ENCODE measurements at regions not wholly inside any gene's neighbourhood (a gene's known extent, or its start where the extent isn't known, plus 50 kb on each side); places are given as distances from the start of the nearest gene placed in this dataset.

GRCh38 chr13:76687467-76687866, 198.7 kb downstream of the KCTD12 start:
- Histone ChIP-seq H3K27me3 (no peaks in the 10 kb centered on the region), H3K4me1 (peaks cover 0 to 7% (median 0%) of the 10 kb centered on the region in 4 donors)
- DNase-seq (ENCODE audit: low spot score in 2 of 2), result no peak

GRCh38 chr13:76685938-76686337, 200.3 kb downstream of the KCTD12 start:
- WGBS, 2 donors, result 97% methylated on average over 5 of the region's 5 CpGs
- H3K36me3 ChIP-seq, result no peaks in the 10 kb centered on the region
- H3K9me3 ChIP-seq, result no peaks in the 10 kb centered on the region
- TF ChIP-seq POLR2A (IDR thresholded peaks at IDR 0.05), result no peak
- H3K4me3 ChIP-seq, result no peak overlapping the region
- H3K27me3 ChIP-seq, result no peaks in the 10 kb centered on the region
- no peak for DNase-seq (ENCODE audit: low spot score in 2 of 2)
- H3K4me1 ChIP-seq, result peaks cover 0 to 4% (median 0%) of the 10 kb centered on the region in 4 donors
- H3K27ac ChIP-seq, result no peak overlapping the region

More at GRCh38 chr13:76687467-76687866, 198.7 kb downstream of the KCTD12 start:
- no peaks in the 10 kb centered on the region for H3K36me3 ChIP-seq
- H3K9me3 ChIP-seq, result no peaks in the 10 kb centered on the region
- WGBS, 2 donors, result 69 to 77% methylated on average over 4 of the region's 4 CpGs
- TF ChIP-seq POLR2A (IDR thresholded peaks at IDR 0.05), result no peak
- TF ChIP-seq CTCF (IDR thresholded peaks at IDR 0.05), result no peak
- TF ChIP-seq EP300 (IDR thresholded peaks at IDR 0.05), result no peak
- no peak overlapping the region for H3K4me3 ChIP-seq
- H3K27ac ChIP-seq, result no peak overlapping the region

GRCh38 chr13:76684336-76684735, 201.9 kb downstream of the KCTD12 start:
- H3K27ac ChIP-seq, result no peak overlapping the region
- no peaks in the 10 kb centered on the region for H3K9me3 ChIP-seq
- no peak overlapping the region for H3K4me3 ChIP-seq
- WGBS, 2 donors, result 41 to 63% methylated on average over 1 of the region's 1 CpG
- H3K27me3 ChIP-seq, result no peaks in the 10 kb centered on the region
- peaks cover 0 to 4% (median 0%) of the 10 kb centered on the region in 4 donors for H3K4me1 ChIP-seq
- DNase-seq (ENCODE audit: low spot score in 2 of 2), result no peak
- H3K36me3 ChIP-seq, result no peaks in the 10 kb centered on the region
- TF ChIP-seq POLR2A (IDR thresholded peaks at IDR 0.05) (no peak), CTCF (IDR thresholded peaks at IDR 0.05) (no peak), EP300 (IDR thresholded peaks at IDR 0.05) (no peak)

- Histone ChIP-seq H3K27ac (no peak overlapping the region), H3K9me3 (no peaks in the 10 kb centered on the region), H3K36me3 (no peaks in the 10 kb centered on the region), H3K4me3 (no peak overlapping the region), H3K4me1 (peaks cover 0 to 4% (median 0%) of the 10 kb centered on the region in 4 donors), H3K27me3 (no peaks in the 10 kb centered on the region)
- TF ChIP-seq POLR2A (IDR thresholded peaks at IDR 0.05), result no peak
- no peak for TF ChIP-seq CTCF (IDR thresholded peaks at IDR 0.05)
- no peak for TF ChIP-seq EP300 (IDR thresholded peaks at IDR 0.05)
- no peak for DNase-seq (ENCODE audit: low spot score in 2 of 2)
- WGBS, 2 donors, result 59 to 68% methylated on average over 2 of the region's 2 CpGs
These were observed 202.4 kb downstream of the KCTD12 start for GRCh38 chr13:76683854-76684253.

GRCh38 chr13:76683168-76683567, 203.0 kb downstream of the KCTD12 start:
- no peak overlapping the region for H3K27ac ChIP-seq
- no peaks in the 10 kb centered on the region for H3K27me3 ChIP-seq
- H3K9me3 ChIP-seq, result no peaks in the 10 kb centered on the region
- peaks cover 0 to 4% (median 0%) of the 10 kb centered on the region in 4 donors for H3K4me1 ChIP-seq
- no peak overlapping the region for H3K4me3 ChIP-seq
- TF ChIP-seq CTCF (IDR thresholded peaks at IDR 0.05) (no peak), POLR2A (IDR thresholded peaks at IDR 0.05) (no peak), EP300 (IDR thresholded peaks at IDR 0.05) (no peak)
- WGBS, 2 donors, result 91 to 94% methylated on average over 2 of the region's 2 CpGs
- DNase-seq (ENCODE audit: low spot score in 2 of 2), result no peak
- H3K36me3 ChIP-seq, result no peaks in the 10 kb centered on the region

GRCh38 chr13:76680112-76680511, 206.1 kb downstream of the KCTD12 start:
- no peaks in the 10 kb centered on the region for H3K27me3 ChIP-seq
- whole genome bisulfite sequencing, 2 donors, result 85% methylated on average over 2 of the region's 2 CpGs

More at GRCh38 chr13:76680112-76680511, 206.1 kb downstream of the KCTD12 start:
- TF ChIP-seq POLR2A (IDR thresholded peaks at IDR 0.05), result no peak
- TF ChIP-seq EP300 (IDR thresholded peaks at IDR 0.05), result no peak
- no peak for TF ChIP-seq CTCF (IDR thresholded peaks at IDR 0.05)
- Histone ChIP-seq H3K9me3 (no peaks in the 10 kb centered on the region), H3K4me1 (peaks cover 0 to 11% (median 0%) of the 10 kb centered on the region in 4 donors), H3K27ac (no peak overlapping the region), H3K36me3 (no peaks in the 10 kb centered on the region), H3K4me3 (no peak overlapping the region)
- DNase-seq (ENCODE audit: low spot score in 2 of 2), result no peak

Data from tibial nerve (tissue), 4 donors.